GM19239 (cell line): ENCODE measurements at regions not wholly inside any gene's neighbourhood (a gene's known extent, or its start where the extent isn't known, plus 50 kb on each side); places are given as distances from the start of the nearest gene placed in this dataset.

Experiments used
- DNase-seq: peaks from one replicate; pipeline ENCODE4 v3.0.0; 2011; ENCODE audit warnings: low spot score; ENCODE audit not compliant: insufficient read length
- FAIRE-seq: peaks from 2 replicates; lab custom pipeline; 2011; peaks lifted over from hg19 to GRCh38; lab: Jason Lieb, UNC

DNA sequence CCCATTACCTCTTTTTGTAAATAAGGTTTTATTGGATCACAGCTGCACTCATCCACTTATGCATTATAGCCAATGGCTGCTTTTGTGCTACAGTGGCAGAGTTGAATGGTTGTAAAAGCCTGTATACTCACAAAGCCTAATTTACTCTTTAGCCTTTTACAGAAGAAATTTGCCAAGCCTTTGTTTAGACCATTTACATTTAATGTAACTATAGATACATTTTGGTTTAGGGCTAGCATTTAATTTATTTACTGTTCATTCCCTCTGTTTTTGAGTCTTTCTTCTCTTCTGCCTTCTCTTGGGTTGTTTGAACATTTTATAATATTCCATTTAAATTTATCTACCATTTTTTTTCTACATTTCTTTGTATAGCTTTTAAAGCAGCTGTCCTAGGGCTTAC is 217.1 kb upstream of the AMIGO2 start:
- DNase-seq (no peak), FAIRE-seq (no peak)

DNA sequence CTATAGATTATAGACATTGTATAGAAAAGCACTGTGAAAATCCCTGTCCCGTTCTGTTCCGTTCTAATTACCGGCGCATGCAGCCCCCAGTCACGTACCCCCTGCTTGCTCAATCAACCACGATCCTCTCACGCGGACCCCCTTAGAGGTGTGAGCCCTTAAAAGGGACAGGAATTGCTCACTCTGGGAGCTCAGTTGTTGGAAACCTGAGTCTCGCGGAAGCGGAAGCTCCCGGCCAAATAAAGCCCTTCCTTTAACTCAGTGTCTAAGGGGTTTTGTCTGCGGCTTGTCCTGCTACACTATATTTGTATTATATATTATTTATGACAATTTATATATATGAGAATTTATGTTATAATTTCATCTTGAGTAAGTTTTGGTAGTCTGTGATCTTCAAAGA is 213.6 kb upstream of the AMIGO2 start:
- DNase-seq, result no peak
- no peak for FAIRE-seq

DNA sequence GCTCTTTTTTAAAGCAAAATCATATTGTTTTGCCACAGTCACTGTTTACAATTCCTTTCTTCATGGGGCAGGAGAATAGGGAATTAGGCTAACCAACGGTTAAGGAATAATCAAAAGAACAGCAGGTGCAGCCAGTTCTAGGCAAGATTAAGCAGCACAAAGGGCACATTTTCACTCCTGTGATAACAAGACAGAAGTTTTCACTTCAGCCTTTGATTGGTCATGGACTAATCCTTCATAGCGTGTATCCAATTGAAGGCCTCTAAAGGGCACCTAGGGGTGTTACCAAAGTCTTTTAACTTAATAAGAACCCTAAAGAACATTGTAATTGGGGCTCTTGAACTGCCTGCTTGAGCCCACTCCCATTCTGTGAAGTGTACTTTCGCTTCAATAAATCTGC is 206.9 kb upstream of the AMIGO2 start:
- no peak for FAIRE-seq

More for the DNA sequence above, 206.9 kb upstream of the AMIGO2 start:
- no peak for DNase-seq
